GM12878 (cell line): ENCODE measurements at regions not wholly inside any gene's neighbourhood (a gene's known extent, or its start where the extent isn't known, plus 50 kb on each side); places are given as distances from the start of the nearest gene placed in this dataset.

Experiments
- ATAC-seq: fragments of 200-7000 bp; cut with Tn5 transposase; 3 replicates; pipeline ENCODE4 v1.9.1; 2020; ENCODE audit warnings: mild to moderate bottlenecking, moderate library complexity
- BruUV-seq: library from RNA; stranded (reverse); fragments of 400-500 nt; replicated peaks from 2 replicates; lab custom pipeline; 2021; lab: Mats Ljungman, UMichigan
- CTCF ChIA-PET: fragments of 300-600 bp; sonication (Branson Sonifier 250); formaldehyde crosslinking; extraction: SDS; loops from one replicate; lab custom pipeline; 2021; ENCODE audit warnings: inconsistent platforms; lab: Yijun Ruan, JAX
- POLR2A ChIA-PET: fragments of 350-600 bp; formaldehyde crosslinking; extraction: SDS; loops from one replicate; lab custom pipeline; 2021; ENCODE audit warnings: inconsistent platforms; lab: Charles Lee
- RAD21 ChIA-PET: fragments of 300-600 bp; sonication (Branson Sonifier 250); formaldehyde crosslinking; loops from one replicate; lab custom pipeline; 2023; ENCODE audit warnings: antibody characterized with exemption; ENCODE audit not compliant: unreplicated experiment; lab: Charles Lee
- SMC1A ChIA-PET: fragments of 300-600 bp; sonication (Branson Sonifier 250); formaldehyde crosslinking; loops from one replicate; lab custom pipeline; 2023; ENCODE audit not compliant: unreplicated experiment, uncharacterized antibody; lab: Charles Lee
- DNase-seq: peaks from one replicate; pipeline ENCODE4 v3.0.0-alpha.2; 2011; ENCODE audit warnings: low read depth, low spot score
- FAIRE-seq: peaks from 3 replicates; lab custom pipeline; 2011; peaks lifted over from hg19 to GRCh38; lab: Jason Lieb, UNC
- H2AFZ ChIP-seq: 2 replicates; pipeline ENCODE4 v1.6.0; 2011; ENCODE audit warnings: low read depth, low read length, control low read depth; ENCODE audit not compliant: control insufficient read depth
- H3K27ac ChIP-seq: 2 replicates; pipeline ENCODE4 v1.5.1; 2011; ENCODE audit warnings: control low read depth; ENCODE audit not compliant: control insufficient read depth, insufficient read depth
- H3K27me3 ChIP-seq, 2 experiments: replicated peaks in 1 of 2; 2 replicates each; pipeline versions ENCODE4 v1.6.0 to v1.6.1; 2011; ENCODE audit warnings: low read length in 1 of 2; ENCODE audit not compliant: control insufficient read depth in 2 of 2, insufficient read depth in 2 of 2
- H3K36me3 ChIP-seq, 2 experiments: 2 replicates each; pipeline ENCODE4 v1.5.1; 2011; ENCODE audit warnings: low read length in 1 of 2; ENCODE audit not compliant: control insufficient read depth in 2 of 2, insufficient read depth in 2 of 2
- H3K4me1 ChIP-seq: 2 replicates; pipeline ENCODE4 v1.6.1; 2011; ENCODE audit warnings: mild to moderate bottlenecking, low read length, moderate library complexity, mixed read lengths; ENCODE audit not compliant: control insufficient read depth, insufficient read depth
- H3K4me2 ChIP-seq: 2 replicates; pipeline ENCODE4 v1.6.0; 2011; ENCODE audit warnings: control low read depth; ENCODE audit not compliant: control insufficient read depth, insufficient read depth
- H3K4me3 ChIP-seq: fragments of 200-600 bp; sonication (generic); 2 replicates; pipeline ENCODE4 v1.5.1; 2016
- H3K79me2 ChIP-seq: 2 replicates; pipeline ENCODE4 v1.6.0; 2011; ENCODE audit warnings: low read length; ENCODE audit not compliant: control insufficient read depth, insufficient read depth
- H3K9ac ChIP-seq: 2 replicates; pipeline ENCODE4 v1.8.0; 2011; ENCODE audit warnings: low read length, control low read depth, mixed read lengths; ENCODE audit not compliant: control insufficient read depth, insufficient read depth
- H3K9me3 ChIP-seq: replicated peaks from 3 replicates; pipeline ENCODE4 v1.5.1; 2011; ENCODE audit warnings: mild to moderate bottlenecking, low read length; ENCODE audit not compliant: control insufficient read depth, insufficient read depth
- H4K20me1 ChIP-seq: 2 replicates; pipeline ENCODE4 v1.6.0; 2011; ENCODE audit not compliant: control insufficient read depth, insufficient read depth
- EP300 ChIP-seq, 2 experiments: fragments of 150-350 bp in 1 of 2; IDR thresholded peaks; 2 replicates each; pipeline ENCODE4 v1.6.1; 2011 to 2012; ENCODE audit warnings: low read depth in 2 of 2, low read length in 2 of 2, borderline replicate concordance in 1 of 2, improper control_type of control experiment in 1 of 2, inconsistent platforms in 1 of 2; ENCODE audit not compliant: control insufficient read depth in 1 of 2
- EZH2 ChIP-seq: IDR thresholded peaks from 2 replicates; pipeline ENCODE4 v1.6.1; 2012; ENCODE audit warnings: low read depth, mild to moderate bottlenecking, control low read depth, inconsistent platforms, low read length, borderline replicate concordance; ENCODE audit not compliant: control insufficient read depth
- FOXK2 ChIP-seq: fragments of 450-650 bp; IDR thresholded peaks from 2 replicates; pipeline ENCODE4 v1.6.1; 2017; ENCODE audit warnings: mild to moderate bottlenecking, moderate library complexity
- KAT2A ChIP-seq: conservative IDR thresholded peaks from 2 replicates; pipeline ENCODE4 v1.6.1; 2011; ENCODE audit warnings: low read depth, low read length; ENCODE audit not compliant: control insufficient read depth
- LARP7 ChIP-seq: fragments of 450-650 bp; IDR thresholded peaks from 2 replicates; pipeline ENCODE4 v1.6.1; 2017; ENCODE audit warnings: mild to moderate bottlenecking
- MXI1 ChIP-seq: fragments of 150-350 bp; IDR thresholded peaks from 2 replicates; pipeline ENCODE4 v1.6.1; 2011; ENCODE audit warnings: low read depth, mild to moderate bottlenecking, inconsistent platforms, low read length, improper control_type of control experiment
- MYB ChIP-seq: fragments of 150-350 bp; IDR thresholded peaks from 2 replicates; pipeline ENCODE4 v1.6.1; 2014; ENCODE audit warnings: mild to moderate bottlenecking, low read depth, low read length, borderline replicate concordance
- SMAD5 ChIP-seq: IDR thresholded peaks from 2 replicates; pipeline ENCODE4 v1.6.1; 2016; ENCODE audit warnings: antibody characterized with exemption, low read depth
- TCF12 ChIP-seq: IDR thresholded peaks from 2 replicates; pipeline ENCODE4 v1.6.1; 2011; ENCODE audit warnings: low read depth, mild to moderate bottlenecking, low read length
- YBX1 ChIP-seq: fragments of 450-650 bp; IDR thresholded peaks from 2 replicates; pipeline ENCODE4 v1.6.1; 2016; ENCODE audit warnings: antibody characterized with exemption
- ZNF622 ChIP-seq: fragments of 450-650 bp; IDR thresholded peaks from 2 replicates; pipeline ENCODE4 v1.6.1; 2017; ENCODE audit warnings: mild to moderate bottlenecking, inconsistent platforms
- WGBS: methylation state at CpG from one replicate; pipeline ENCODE4 v1.1.6; 2016; ENCODE audit warnings: low lambda C conversion rate; ENCODE audit not compliant: insufficient replicate concordance, insufficient coverage; ENCODE audit errors: missing lambda C conversion rate; 5-methylcytosine and 5-hydroxymethylcytosine counted together
- in situ Hi-C: fragments of 300-500 bp; cut with MboI; formaldehyde crosslinking; loops from 9 replicates; pipeline ENCODE4 v1.14.3; 2018; ENCODE audit warnings: mixed read lengths
- intact Hi-C: fragments of 100-400 bp; cut with micrococcal nuclease; formaldehyde crosslinking; loops from one replicate; pipeline ENCODE4 v1.14.2; 2022; ENCODE audit not compliant: unreplicated experiment
- TF ChIP-seq, protein P1 (sequence below): fragments of 450-650 bp; formaldehyde crosslinking; IDR thresholded peaks from 2 replicates; pipeline ENCODE4 v1.4.0; 2020; ENCODE audit warnings: mild to moderate bottlenecking, moderate library complexity
- TF ChIP-seq, protein P2 (sequence below): fragments of 150-350 bp; IDR thresholded peaks from 2 replicates; pipeline ENCODE4 v1.6.1; 2016; ENCODE audit warnings: low read depth, low read length

GRCh38 chr9:108400297-108400696 lies 455.5 kb downstream of the ACTL7B start:
- Histone ChIP-seq H3K9me3 (no peaks in the 10 kb centered on the region), H3K36me3 (no peaks in the 10 kb centered on the region), H3K27me3 (no peaks in the 10 kb centered on the region), H3K9ac (no peak overlapping the region), H3K79me2 (no peaks in the 10 kb centered on the region), H3K27ac (no peak overlapping the region), H3K4me1 (no peaks in the 10 kb centered on the region), H3K4me3 (no peak overlapping the region), H3K4me2 (no peak overlapping the region), H2AFZ (no peak overlapping the region), H4K20me1 (no peaks in the 10 kb centered on the region)
- FAIRE-seq = no peak
- ChIA-PET POLR2A (no interaction called here), RAD21 (no interaction called here), CTCF (no interaction called here), SMC1A (no interaction called here)
- no peak for ATAC-seq
- in situ Hi-C loops = no loop called here
- TF ChIP-seq EP300 (IDR thresholded peaks at IDR 0.05; ENCODE audit: borderline replicate concordance in 1 of 2, control insufficient read depth in 1 of 2, low read depth in 2 of 2, low read length in 2 of 2) (no peak), YBX1 (no peak), TCF12 (no peak), LARP7 (no peak)
- TF ChIP-seq, protein P1, sequence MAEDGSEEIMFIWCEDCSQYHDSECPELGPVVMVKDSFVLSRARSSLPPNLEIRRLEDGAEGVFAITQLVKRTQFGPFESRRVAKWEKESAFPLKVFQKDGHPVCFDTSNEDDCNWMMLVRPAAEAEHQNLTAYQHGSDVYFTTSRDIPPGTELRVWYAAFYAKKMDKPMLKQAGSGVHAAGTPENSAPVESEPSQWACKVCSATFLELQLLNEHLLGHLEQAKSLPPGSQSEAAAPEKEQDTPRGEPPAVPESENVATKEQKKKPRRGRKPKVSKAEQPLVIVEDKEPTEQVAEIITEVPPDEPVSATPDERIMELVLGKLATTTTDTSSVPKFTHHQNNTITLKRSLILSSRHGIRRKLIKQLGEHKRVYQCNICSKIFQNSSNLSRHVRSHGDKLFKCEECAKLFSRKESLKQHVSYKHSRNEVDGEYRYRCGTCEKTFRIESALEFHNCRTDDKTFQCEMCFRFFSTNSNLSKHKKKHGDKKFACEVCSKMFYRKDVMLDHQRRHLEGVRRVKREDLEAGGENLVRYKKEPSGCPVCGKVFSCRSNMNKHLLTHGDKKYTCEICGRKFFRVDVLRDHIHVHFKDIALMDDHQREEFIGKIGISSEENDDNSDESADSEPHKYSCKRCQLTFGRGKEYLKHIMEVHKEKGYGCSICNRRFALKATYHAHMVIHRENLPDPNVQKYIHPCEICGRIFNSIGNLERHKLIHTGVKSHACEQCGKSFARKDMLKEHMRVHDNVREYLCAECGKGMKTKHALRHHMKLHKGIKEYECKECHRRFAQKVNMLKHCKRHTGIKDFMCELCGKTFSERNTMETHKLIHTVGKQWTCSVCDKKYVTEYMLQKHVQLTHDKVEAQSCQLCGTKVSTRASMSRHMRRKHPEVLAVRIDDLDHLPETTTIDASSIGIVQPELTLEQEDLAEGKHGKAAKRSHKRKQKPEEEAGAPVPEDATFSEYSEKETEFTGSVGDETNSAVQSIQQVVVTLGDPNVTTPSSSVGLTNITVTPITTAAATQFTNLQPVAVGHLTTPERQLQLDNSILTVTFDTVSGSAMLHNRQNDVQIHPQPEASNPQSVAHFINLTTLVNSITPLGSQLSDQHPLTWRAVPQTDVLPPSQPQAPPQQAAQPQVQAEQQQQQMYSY = no peak
- no TSS peak for BruUV-seq
- DNase-seq = no peak
- intact Hi-C loops = no loop called here

- ChIA-PET POLR2A (no interaction called here), CTCF (no interaction called here), SMC1A (no interaction called here), RAD21 (no interaction called here)
- H3K9ac ChIP-seq = no peak overlapping the region
- H3K4me1 ChIP-seq = no peaks in the 10 kb centered on the region
- H3K27me3 ChIP-seq = no peaks in the 10 kb centered on the region
- no peak overlapping the region for H3K27ac ChIP-seq
- no peak for ATAC-seq
- no peaks in the 10 kb centered on the region for H4K20me1 ChIP-seq
- in situ Hi-C loops (no loop called here), intact Hi-C loops (no loop called here)
- no peaks in the 10 kb centered on the region for H3K79me2 ChIP-seq
- no peak for FAIRE-seq
- H2AFZ ChIP-seq = no peak overlapping the region
- no peak overlapping the region for H3K4me2 ChIP-seq
- no peak for DNase-seq
- H3K4me3 ChIP-seq = no peak overlapping the region
- no peaks in the 10 kb centered on the region for H3K9me3 ChIP-seq
- BruUV-seq = no TSS peak
- H3K36me3 ChIP-seq = no peaks in the 10 kb centered on the region
- WGBS = 72% methylated on average over 2 of the region's 2 CpGs
- no peak for TF ChIP-seq ZNF622
- no peak for TF ChIP-seq MYB
- TF ChIP-seq EZH2 = no peak
- TF ChIP-seq KAT2A = no peak
- TF ChIP-seq MXI1 = no peak
- TF ChIP-seq FOXK2 = no peak
- TF ChIP-seq SMAD5 = no peak
- TF ChIP-seq, protein P2, sequence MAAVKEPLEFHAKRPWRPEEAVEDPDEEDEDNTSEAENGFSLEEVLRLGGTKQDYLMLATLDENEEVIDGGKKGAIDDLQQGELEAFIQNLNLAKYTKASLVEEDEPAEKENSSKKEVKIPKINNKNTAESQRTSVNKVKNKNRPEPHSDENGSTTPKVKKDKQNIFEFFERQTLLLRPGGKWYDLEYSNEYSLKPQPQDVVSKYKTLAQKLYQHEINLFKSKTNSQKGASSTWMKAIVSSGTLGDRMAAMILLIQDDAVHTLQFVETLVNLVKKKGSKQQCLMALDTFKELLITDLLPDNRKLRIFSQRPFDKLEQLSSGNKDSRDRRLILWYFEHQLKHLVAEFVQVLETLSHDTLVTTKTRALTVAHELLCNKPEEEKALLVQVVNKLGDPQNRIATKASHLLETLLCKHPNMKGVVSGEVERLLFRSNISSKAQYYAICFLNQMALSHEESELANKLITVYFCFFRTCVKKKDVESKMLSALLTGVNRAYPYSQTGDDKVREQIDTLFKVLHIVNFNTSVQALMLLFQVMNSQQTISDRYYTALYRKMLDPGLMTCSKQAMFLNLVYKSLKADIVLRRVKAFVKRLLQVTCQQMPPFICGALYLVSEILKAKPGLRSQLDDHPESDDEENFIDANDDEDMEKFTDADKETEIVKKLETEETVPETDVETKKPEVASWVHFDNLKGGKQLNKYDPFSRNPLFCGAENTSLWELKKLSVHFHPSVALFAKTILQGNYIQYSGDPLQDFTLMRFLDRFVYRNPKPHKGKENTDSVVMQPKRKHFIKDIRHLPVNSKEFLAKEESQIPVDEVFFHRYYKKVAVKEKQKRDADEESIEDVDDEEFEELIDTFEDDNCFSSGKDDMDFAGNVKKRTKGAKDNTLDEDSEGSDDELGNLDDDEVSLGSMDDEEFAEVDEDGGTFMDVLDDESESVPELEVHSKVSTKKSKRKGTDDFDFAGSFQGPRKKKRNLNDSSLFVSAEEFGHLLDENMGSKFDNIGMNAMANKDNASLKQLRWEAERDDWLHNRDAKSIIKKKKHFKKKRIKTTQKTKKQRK = no peak
Observed at GRCh38 chr9:108399851-108400250, 455.9 kb downstream of the ACTL7B start.
